ENCODE measurements at regions not wholly inside any gene's neighbourhood (a gene's known extent, or its start where the extent isn't known, plus 50 kb on each side); places are given as distances from the start of the nearest gene placed in this dataset.

GRCh38 chr1:56071351-56071750 is 508.0 kb downstream of the PLPP3 start (continued):
- TF ChIP-seq PHF8 (conservative IDR thresholded peaks at IDR 0.05; ENCODE audit: low read depth, low read length): no peak
- TF ChIP-seq SP4 (IDR thresholded peaks at IDR 0.05; ENCODE audit: low read length): no peak
- TF ChIP-seq CBX5 (IDR thresholded peaks at IDR 0.05; ENCODE audit: low read depth, low read length): no peak
